SK-N-SH treated with all-trans-retinoic acid at 6 μM for 48 hours (cell line): ENCODE measurements at regions not wholly inside any gene's neighbourhood (a gene's known extent, or its start where the extent isn't known, plus 50 kb on each side); places are given as distances from the start of the nearest gene placed in this dataset.

ENCODE experiments used
- CREB5 ChIP-seq: fragments of 250-450 bp; sonication (Bioruptor Pico); IDR thresholded peaks from 2 replicates; pipeline ENCODE4 v1.5.1; 2020; ENCODE audit warnings: low read depth, mild to moderate bottlenecking, moderate library complexity
- CSDC2 ChIP-seq: fragments of 250-450 bp; sonication (Bioruptor Pico); IDR thresholded peaks from 2 replicates; pipeline ENCODE4 v1.5.0; 2020; ENCODE audit warnings: mild to moderate bottlenecking, moderate library complexity
- ESRRG ChIP-seq: fragments of 250-450 bp; sonication (Bioruptor Pico); IDR thresholded peaks from 2 replicates; pipeline ENCODE4 v1.6.1; 2021; ENCODE audit warnings: mild to moderate bottlenecking
- PPARA ChIP-seq: fragments of 250-450 bp; sonication (Bioruptor Pico); IDR thresholded peaks from 2 replicates; pipeline ENCODE4 v1.5.0; 2020; ENCODE audit warnings: mild to moderate bottlenecking, borderline replicate concordance
- RARB ChIP-seq: fragments of 250-450 bp; sonication (Bioruptor Pico); IDR thresholded peaks from 2 replicates; pipeline ENCODE4 v1.8.0; 2021; ENCODE audit warnings: mild to moderate bottlenecking, moderate library complexity

GRCh38 chr12:25691865-25692114, 138.7 kb upstream of the LMNTD1 start:
- TF ChIP-seq RARB (CRISPR knock-in tag) (no peak), PPARA (CRISPR knock-in tag) (no peak), ESRRG (CRISPR knock-in tag) (no peak), CSDC2 (CRISPR knock-in tag) (no peak), CREB5 (CRISPR knock-in tag) (no peak)
